Suprapubic skin (tissue), 4 donors: ENCODE measurements at regions not wholly inside any gene's neighbourhood (a gene's known extent, or its start where the extent isn't known, plus 50 kb on each side); places are given as distances from the start of the nearest gene placed in this dataset.

Source experiments
- CTCF ChIP-seq, 2 donors: fragments of 200-600 bp in 1 of 2; fragments of 450-650 bp in 1 of 2; sonication (generic) in 1 of 2; IDR thresholded peaks; one replicate each; pipeline ENCODE4 v1.5.1; 2016 to 2019; ENCODE audit warnings: antibody characterized with exemption in 2 of 2, mild to moderate bottlenecking in 1 of 2, moderate library complexity in 1 of 2
- POLR2A ChIP-seq, 2 donors: fragments of 450-650 bp; IDR thresholded peaks; one replicate each; pipeline ENCODE4 v1.6.1; 2017; ENCODE audit warnings: antibody characterized with exemption in 2 of 2, mild to moderate bottlenecking in 2 of 2, moderate library complexity in 2 of 2
- POLR2AphosphoS5 ChIP-seq, 3 donors: sonication (generic); formaldehyde crosslinking; IDR thresholded peaks; one replicate each; pipeline ENCODE4 v1.6.1; 2017; ENCODE audit warnings: antibody characterized with exemption in 3 of 3

GRCh38 chr2:128666596-128666995 is 347.9 kb upstream of the HS6ST1 start:
- no peak for TF ChIP-seq CTCF (IDR thresholded peaks at IDR 0.05)
- TF ChIP-seq POLR2A (IDR thresholded peaks at IDR 0.05): no peak
- no peak for TF ChIP-seq POLR2AphosphoS5 (IDR thresholded peaks at IDR 0.05)
